ENCODE measurements at regions not wholly inside any gene's neighbourhood (a gene's known extent, or its start where the extent isn't known, plus 50 kb on each side); places are given as distances from the start of the nearest gene placed in this dataset.

GRCh38 chr2:30310371-30310770 lies 79.0 kb downstream of the LBH start:
- H3K9ac ChIP-seq (ENCODE audit: low read length in 2 of 2), result no peak overlapping the region

DNA sequence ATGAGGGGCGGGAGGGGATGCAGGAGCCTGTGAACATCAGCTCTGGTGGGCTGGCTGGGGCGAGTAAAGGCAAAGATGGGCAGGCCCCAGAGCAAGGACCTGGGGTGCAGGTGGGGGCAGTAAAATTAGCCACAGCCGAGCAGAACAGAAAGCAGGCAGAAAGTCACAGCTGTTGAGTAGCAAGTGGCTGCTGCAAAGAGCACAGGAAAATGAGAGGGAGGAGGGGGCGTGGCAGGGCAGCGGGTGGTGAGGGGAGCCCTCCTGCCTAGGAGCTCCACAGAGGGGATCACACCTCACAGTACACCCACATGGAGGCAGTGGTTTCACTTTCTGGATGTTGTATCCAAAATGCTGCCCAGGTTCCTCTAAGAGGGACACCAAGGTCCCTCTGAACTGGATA lies 79.6 kb downstream of the LBH start:
- H3K27me3 ChIP-seq (ENCODE audit: control insufficient read depth in 1 of 2, insufficient read depth in 2 of 2, low read length in 2 of 2), result no peaks in the 10 kb centered on the region
- H3K4me1 ChIP-seq (ENCODE audit: control insufficient read depth, insufficient read depth, low read length), result no peaks in the 10 kb centered on the region
- no peaks in the 10 kb centered on the region for H3K36me3 ChIP-seq (ENCODE audit: control insufficient read depth in 2 of 2, insufficient read depth in 2 of 2, low read length in 2 of 2)
- no peak overlapping the region for H3K27ac ChIP-seq (ENCODE audit: low read length)
- H3K9me3 ChIP-seq (ENCODE audit: control insufficient read depth in 2 of 2, low read length in 2 of 2), result peaks cover 0 to 2% of the 10 kb centered on the region in 2 donors
- no peak overlapping the region for H3K4me3 ChIP-seq (ENCODE audit: low read length in 2 of 2)
- H3K9ac ChIP-seq (ENCODE audit: low read length in 2 of 2), result no peak overlapping the region

More at GRCh38 chr2:30310371-30310770, 79.0 kb downstream of the LBH start:
- H3K27ac ChIP-seq (ENCODE audit: low read length), result no peak overlapping the region
- no peaks in the 10 kb centered on the region for H3K4me1 ChIP-seq (ENCODE audit: control insufficient read depth, insufficient read depth, low read length)
- H3K27me3 ChIP-seq (ENCODE audit: control insufficient read depth in 1 of 2, insufficient read depth in 2 of 2, low read length in 2 of 2), result no peaks in the 10 kb centered on the region
- no peak overlapping the region for H3K4me3 ChIP-seq (ENCODE audit: low read length in 2 of 2)
- H3K9me3 ChIP-seq (ENCODE audit: control insufficient read depth in 2 of 2, low read length in 2 of 2), result peaks cover 0 to 2% of the 10 kb centered on the region in 2 donors
- no peaks in the 10 kb centered on the region for H3K36me3 ChIP-seq (ENCODE audit: control insufficient read depth in 2 of 2, insufficient read depth in 2 of 2, low read length in 2 of 2)

GRCh38 chr2:30311711-30312110 lies 80.4 kb downstream of the LBH start:
- Histone ChIP-seq H3K9me3 (ENCODE audit: control insufficient read depth in 2 of 2, low read length in 2 of 2) (peaks cover 0 to 2% of the 10 kb centered on the region in 2 donors), H3K27ac (ENCODE audit: low read length) (no peak overlapping the region), H3K4me1 (ENCODE audit: control insufficient read depth, insufficient read depth, low read length) (no peaks in the 10 kb centered on the region), H3K9ac (ENCODE audit: low read length in 2 of 2) (no peak overlapping the region), H3K27me3 (ENCODE audit: control insufficient read depth in 1 of 2, insufficient read depth in 2 of 2, low read length in 2 of 2) (no peaks in the 10 kb centered on the region), H3K36me3 (ENCODE audit: control insufficient read depth in 2 of 2, insufficient read depth in 2 of 2, low read length in 2 of 2) (no peaks in the 10 kb centered on the region), H3K4me3 (ENCODE audit: low read length in 2 of 2) (no peak overlapping the region)

DNA sequence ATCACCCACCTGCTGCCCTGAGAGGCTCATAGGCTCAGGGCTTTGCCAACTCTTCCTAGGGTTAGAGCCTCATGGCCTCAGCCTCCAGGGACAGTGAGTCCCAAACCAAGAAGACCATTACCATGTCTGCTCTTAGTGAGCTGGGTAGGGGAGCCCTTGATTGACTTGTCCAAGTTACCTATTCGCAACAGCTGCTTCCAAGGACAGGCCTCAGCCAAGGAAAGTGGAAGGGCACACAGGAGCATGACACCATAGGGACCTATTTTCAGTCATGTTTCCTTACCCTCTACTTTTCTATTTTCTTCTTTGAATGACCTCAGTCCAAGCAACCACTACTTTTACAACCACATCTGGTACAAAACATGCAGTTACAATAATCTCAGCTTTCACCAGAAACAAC lies 81.6 kb downstream of the LBH start:
- H3K4me3 ChIP-seq (ENCODE audit: low read length in 2 of 2), result no peak overlapping the region
- no peaks in the 10 kb centered on the region for H3K27me3 ChIP-seq (ENCODE audit: control insufficient read depth in 1 of 2, insufficient read depth in 2 of 2, low read length in 2 of 2)
- no peaks in the 10 kb centered on the region for H3K4me1 ChIP-seq (ENCODE audit: control insufficient read depth, insufficient read depth, low read length)
- no peak overlapping the region for H3K27ac ChIP-seq (ENCODE audit: low read length)
- peaks cover 0 to 2% of the 10 kb centered on the region in 2 donors for H3K9me3 ChIP-seq (ENCODE audit: control insufficient read depth in 2 of 2, low read length in 2 of 2)
- no peak overlapping the region for H3K9ac ChIP-seq (ENCODE audit: low read length in 2 of 2)
- H3K36me3 ChIP-seq (ENCODE audit: control insufficient read depth in 2 of 2, insufficient read depth in 2 of 2, low read length in 2 of 2), result no peaks in the 10 kb centered on the region

- no peak overlapping the region for H3K9ac ChIP-seq (ENCODE audit: low read length in 2 of 2)
- H3K36me3 ChIP-seq (ENCODE audit: control insufficient read depth in 2 of 2, insufficient read depth in 2 of 2, low read length in 2 of 2), result no peaks in the 10 kb centered on the region
- peaks cover 9% of the 10 kb centered on the region for H3K4me1 ChIP-seq (ENCODE audit: control insufficient read depth, insufficient read depth, low read length)
- no peak overlapping the region for H3K27ac ChIP-seq (ENCODE audit: low read length)
- no peaks in the 10 kb centered on the region for H3K27me3 ChIP-seq (ENCODE audit: control insufficient read depth in 1 of 2, insufficient read depth in 2 of 2, low read length in 2 of 2)
- H3K4me3 ChIP-seq (ENCODE audit: low read length in 2 of 2), result no peak overlapping the region
- H3K9me3 ChIP-seq (ENCODE audit: control insufficient read depth in 2 of 2, low read length in 2 of 2), result peaks cover 0 to 2% of the 10 kb centered on the region in 2 donors
These were observed 83.6 kb downstream of the LBH start for GRCh38 chr2:30314981-30315380.

DNA sequence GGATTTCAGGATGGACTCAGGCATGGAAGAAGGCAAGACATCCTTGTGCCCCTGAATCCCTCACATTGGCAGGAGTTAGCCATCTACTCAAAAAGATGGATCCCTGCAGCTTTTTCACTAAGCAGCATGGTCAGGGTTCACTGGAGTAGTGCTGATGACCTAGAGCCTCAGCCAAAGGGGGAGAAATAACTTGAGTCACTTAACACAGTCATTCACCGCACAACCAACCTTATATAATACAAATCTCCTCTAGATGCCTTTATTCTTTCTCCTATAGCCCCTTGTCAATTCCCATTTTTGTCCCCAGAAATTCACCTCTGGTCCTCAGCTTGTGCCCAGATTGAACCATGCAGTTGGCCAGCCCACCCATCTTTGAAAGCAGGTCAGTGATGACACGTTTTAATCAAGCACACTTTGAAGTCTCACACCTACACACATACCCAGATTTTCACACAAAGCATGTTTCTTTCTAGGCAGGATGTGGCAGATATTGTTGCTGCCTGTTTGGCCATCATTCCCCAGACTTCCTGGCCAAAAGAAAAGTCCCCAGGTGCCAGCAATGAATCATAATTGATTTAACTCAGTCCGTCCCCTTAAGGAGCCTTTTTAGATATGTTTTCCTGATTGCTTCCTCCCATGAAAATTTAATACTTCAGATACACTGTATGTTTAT lies 84.2 kb downstream of the LBH start:
- H3K36me3 ChIP-seq (ENCODE audit: control insufficient read depth in 2 of 2, insufficient read depth in 2 of 2, low read length in 2 of 2), result no peaks in the 10 kb centered on the region
- no peak overlapping the region for H3K9ac ChIP-seq (ENCODE audit: low read length in 2 of 2)
- H3K4me1 ChIP-seq (ENCODE audit: control insufficient read depth, insufficient read depth, low read length), result peaks cover 9% of the 10 kb centered on the region
- H3K27ac ChIP-seq (ENCODE audit: low read length), result no peak overlapping the region
- no peak overlapping the region for H3K4me3 ChIP-seq (ENCODE audit: low read length in 2 of 2)
- H3K27me3 ChIP-seq (ENCODE audit: control insufficient read depth in 1 of 2, insufficient read depth in 2 of 2, low read length in 2 of 2), result no peaks in the 10 kb centered on the region
- peaks cover 0 to 2% of the 10 kb centered on the region in 2 donors for H3K9me3 ChIP-seq (ENCODE audit: control insufficient read depth in 2 of 2, low read length in 2 of 2)

GRCh38 chr2:30316408-30316807 lies 85.1 kb downstream of the LBH start:
- peaks cover 0 to 2% of the 10 kb centered on the region in 2 donors for H3K9me3 ChIP-seq (ENCODE audit: control insufficient read depth in 2 of 2, low read length in 2 of 2)
- H3K9ac ChIP-seq (ENCODE audit: low read length in 2 of 2), result no peak overlapping the region
- no peaks in the 10 kb centered on the region for H3K36me3 ChIP-seq (ENCODE audit: control insufficient read depth in 2 of 2, insufficient read depth in 2 of 2, low read length in 2 of 2)
- no peaks in the 10 kb centered on the region for H3K27me3 ChIP-seq (ENCODE audit: control insufficient read depth in 1 of 2, insufficient read depth in 2 of 2, low read length in 2 of 2)
- H3K4me3 ChIP-seq (ENCODE audit: low read length in 2 of 2), result no peak overlapping the region
- peaks cover 9% of the 10 kb centered on the region for H3K4me1 ChIP-seq (ENCODE audit: control insufficient read depth, insufficient read depth, low read length)
- H3K27ac ChIP-seq (ENCODE audit: low read length), result no peak overlapping the region

- Histone ChIP-seq H3K9ac (ENCODE audit: low read length in 2 of 2) (no peak overlapping the region), H3K4me3 (ENCODE audit: low read length in 2 of 2) (no peak overlapping the region), H3K27ac (ENCODE audit: low read length) (no peak overlapping the region), H3K27me3 (ENCODE audit: control insufficient read depth in 1 of 2, insufficient read depth in 2 of 2, low read length in 2 of 2) (no peaks in the 10 kb centered on the region), H3K9me3 (ENCODE audit: control insufficient read depth in 2 of 2, low read length in 2 of 2) (peaks cover 0 to 2% of the 10 kb centered on the region in 2 donors), H3K4me1 (ENCODE audit: control insufficient read depth, insufficient read depth, low read length) (peaks cover 9% of the 10 kb centered on the region), H3K36me3 (ENCODE audit: control insufficient read depth in 2 of 2, insufficient read depth in 2 of 2, low read length in 2 of 2) (no peaks in the 10 kb centered on the region)
These were observed 87.9 kb downstream of the LBH start for GRCh38 chr2:30318987-30319782.

DNA sequence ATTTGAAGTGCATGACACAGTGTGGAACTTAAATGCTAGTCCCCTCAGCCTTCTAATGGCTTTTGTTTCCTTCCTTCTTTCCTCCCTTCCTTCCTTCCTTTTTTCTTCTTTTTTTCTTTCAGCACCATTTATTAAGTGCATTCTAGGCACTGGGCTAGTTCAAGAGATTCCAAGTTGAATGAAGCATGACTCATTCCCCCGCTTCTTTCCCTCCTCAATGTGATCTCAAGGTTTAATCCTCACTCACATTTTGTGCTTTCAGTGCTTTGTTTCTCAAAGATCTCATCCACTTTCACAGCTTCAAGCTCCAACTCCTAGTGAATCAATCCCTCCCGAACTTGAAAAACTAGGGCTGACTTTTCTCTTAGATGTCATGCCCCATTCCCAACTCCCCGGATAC lies 90.1 kb downstream of the LBH start:
- Histone ChIP-seq H3K4me3 (ENCODE audit: low read length in 2 of 2) (no peak overlapping the region), H3K27ac (ENCODE audit: low read length) (no peak overlapping the region), H3K9me3 (ENCODE audit: control insufficient read depth in 2 of 2, low read length in 2 of 2) (no peaks in the 10 kb centered on the region), H3K36me3 (ENCODE audit: control insufficient read depth in 2 of 2, insufficient read depth in 2 of 2, low read length in 2 of 2) (no peaks in the 10 kb centered on the region), H3K4me1 (ENCODE audit: control insufficient read depth, insufficient read depth, low read length) (peaks cover 9% of the 10 kb centered on the region), H3K27me3 (ENCODE audit: control insufficient read depth in 1 of 2, insufficient read depth in 2 of 2, low read length in 2 of 2) (no peaks in the 10 kb centered on the region), H3K9ac (ENCODE audit: low read length in 2 of 2) (no peak overlapping the region)

- no peak overlapping the region for H3K9ac ChIP-seq (ENCODE audit: low read length in 2 of 2)
- no peaks in the 10 kb centered on the region for H3K36me3 ChIP-seq (ENCODE audit: control insufficient read depth in 2 of 2, insufficient read depth in 2 of 2, low read length in 2 of 2)
- H3K4me1 ChIP-seq (ENCODE audit: control insufficient read depth, insufficient read depth, low read length), result peaks cover 8% of the 10 kb centered on the region
- H3K27me3 ChIP-seq (ENCODE audit: control insufficient read depth in 1 of 2, insufficient read depth in 2 of 2, low read length in 2 of 2), result no peaks in the 10 kb centered on the region
- H3K4me3 ChIP-seq (ENCODE audit: low read length in 2 of 2), result no peak overlapping the region
- H3K9me3 ChIP-seq (ENCODE audit: control insufficient read depth in 2 of 2, low read length in 2 of 2), result no peaks in the 10 kb centered on the region
- no peak overlapping the region for H3K27ac ChIP-seq (ENCODE audit: low read length)
These were observed 92.2 kb downstream of the LBH start for GRCh38 chr2:30323499-30323898.

All from stomach smooth muscle (tissue), 2 donors.